Left ventricle myocardium inferior (tissue), 1 donor: ENCODE measurements at regions not wholly inside any gene's neighbourhood (a gene's known extent, or its start where the extent isn't known, plus 50 kb on each side); places are given as distances from the start of the nearest gene placed in this dataset.
"Not testable (repeated sequence)": the region's sequence is repeated elsewhere in the genome, so short reads cannot be mapped to it uniquely, and the experiment has no call there.

Experiments
- DNase-seq: peaks from one replicate; pipeline ENCODE4 v3.0.0-alpha.2; 2020
- H3K27ac ChIP-seq: fragments of 200-600 bp; replicated peaks from 2 replicates; pipeline ENCODE4 v1.8.0; 2021
- H3K27me3 ChIP-seq: fragments of 200-600 bp; 2 replicates; pipeline ENCODE4 v1.8.0; 2021; ENCODE audit warnings: low read depth
- H3K36me3 ChIP-seq: fragments of 200-600 bp; 2 replicates; pipeline ENCODE4 v1.8.0; 2021
- H3K4me1 ChIP-seq: fragments of 200-600 bp; 2 replicates; pipeline ENCODE4 v1.8.0; 2021
- H3K4me3 ChIP-seq: fragments of 200-600 bp; 2 replicates; pipeline ENCODE4 v1.8.0; 2021; ENCODE audit warnings: mild to moderate bottlenecking, moderate library complexity
- H3K9me3 ChIP-seq: fragments of 200-600 bp; replicated peaks from 2 replicates; pipeline ENCODE4 v1.8.0; 2021
- CTCF ChIP-seq: fragments of 200-600 bp; IDR thresholded peaks from 2 replicates; pipeline ENCODE4 v1.8.0; 2021; ENCODE audit warnings: antibody characterized with exemption, mild to moderate bottlenecking, borderline replicate concordance
- intact Hi-C: fragments of 100-400 bp; cut with micrococcal nuclease; formaldehyde crosslinking; loops from one replicate; pipeline ENCODE4 v1.11.0; 2022
- donor health status: DM: no; HTN: yes; CAD: no; lungs with severe emphysema.

GRCh38 chrX:13463608-13464007, 105.8 kb upstream of the EGFL6 start:
- Histone ChIP-seq H3K27me3 (no peaks in the 10 kb centered on the region), H3K4me1 (no peaks in the 10 kb centered on the region), H3K36me3 (no peaks in the 10 kb centered on the region), H3K27ac (peak overlapping the region; percentile 67), H3K9me3 (peaks cover 7% of the 10 kb centered on the region), H3K4me3 (no peak overlapping the region)
- DNase-seq: peak; percentile 38
- TF ChIP-seq CTCF: no peak
- intact Hi-C loops: no loop called here

GRCh38 chrX:13452283-13452682, 117.1 kb upstream of the EGFL6 start:
- Histone ChIP-seq H3K9me3 (no peaks in the 10 kb centered on the region), H3K4me3 (no peak overlapping the region), H3K27me3 (no peaks in the 10 kb centered on the region), H3K27ac (no peak overlapping the region), H3K4me1 (no peaks in the 10 kb centered on the region), H3K36me3 (no peaks in the 10 kb centered on the region)
- intact Hi-C loops: no loop called here
- TF ChIP-seq CTCF: no peak
- peak; percentile 16 for DNase-seq

- TF ChIP-seq CTCF: no peak
- Histone ChIP-seq H3K4me3 (no peak overlapping the region), H3K36me3 (no peaks in the 10 kb centered on the region), H3K27me3 (no peaks in the 10 kb centered on the region), H3K4me1 (no peaks in the 10 kb centered on the region), H3K9me3 (no peaks in the 10 kb centered on the region), H3K27ac (no peak overlapping the region)
- no peak for DNase-seq
- intact Hi-C loops: no loop called here
Measured at GRCh38 chrX:13449441-13449840, 120.0 kb upstream of the EGFL6 start.

GRCh38 chrX:13448941-13449340, 120.5 kb upstream of the EGFL6 start:
- Histone ChIP-seq H3K36me3 (no peaks in the 10 kb centered on the region), H3K27me3 (no peaks in the 10 kb centered on the region), H3K27ac (no peak overlapping the region), H3K4me1 (no peaks in the 10 kb centered on the region), H3K9me3 (no peaks in the 10 kb centered on the region), H3K4me3 (no peak overlapping the region)
- no peak for TF ChIP-seq CTCF
- intact Hi-C loops: no loop called here
- no peak for DNase-seq

- H3K27ac ChIP-seq, DNase-seq, H3K36me3 ChIP-seq, H3K4me3 ChIP-seq, H3K4me1 ChIP-seq, H3K27me3 ChIP-seq, H3K9me3 ChIP-seq, intact Hi-C loops: not testable (repeated sequence)
Measured at GRCh38 chrX:13441608-13442007, 121.8 kb upstream of the ATXN3L start.

GRCh38 chrX:13440176-13440575, 120.3 kb upstream of the ATXN3L start:
- no peaks in the 10 kb centered on the region for H3K9me3 ChIP-seq
- no peak for TF ChIP-seq CTCF
- no peaks in the 10 kb centered on the region for H3K4me1 ChIP-seq
- H3K27me3 ChIP-seq: no peaks in the 10 kb centered on the region
- H3K36me3 ChIP-seq: no peaks in the 10 kb centered on the region
- H3K27ac ChIP-seq: no peak overlapping the region
- H3K4me3 ChIP-seq: no peak overlapping the region
- DNase-seq: no peak
- intact Hi-C loops: no loop called here
